Suprapubic skin (tissue), 4 donors: ENCODE measurements at regions not wholly inside any gene's neighbourhood (a gene's known extent, or its start where the extent isn't known, plus 50 kb on each side); places are given as distances from the start of the nearest gene placed in this dataset.

ENCODE experiments used
- CTCF ChIP-seq, 2 donors: fragments of 200-600 bp in 1 of 2; fragments of 450-650 bp in 1 of 2; sonication (generic) in 1 of 2; IDR thresholded peaks; one replicate each; pipeline ENCODE4 v1.5.1; 2016 to 2019; ENCODE audit warnings: antibody characterized with exemption in 2 of 2, mild to moderate bottlenecking in 1 of 2, moderate library complexity in 1 of 2
- POLR2A ChIP-seq, 2 donors: fragments of 450-650 bp; IDR thresholded peaks; one replicate each; pipeline ENCODE4 v1.6.1; 2017; ENCODE audit warnings: antibody characterized with exemption in 2 of 2, mild to moderate bottlenecking in 2 of 2, moderate library complexity in 2 of 2
- POLR2AphosphoS5 ChIP-seq, 3 donors: sonication (generic); formaldehyde crosslinking; IDR thresholded peaks; one replicate each; pipeline ENCODE4 v1.6.1; 2017; ENCODE audit warnings: antibody characterized with exemption in 3 of 3

DNA sequence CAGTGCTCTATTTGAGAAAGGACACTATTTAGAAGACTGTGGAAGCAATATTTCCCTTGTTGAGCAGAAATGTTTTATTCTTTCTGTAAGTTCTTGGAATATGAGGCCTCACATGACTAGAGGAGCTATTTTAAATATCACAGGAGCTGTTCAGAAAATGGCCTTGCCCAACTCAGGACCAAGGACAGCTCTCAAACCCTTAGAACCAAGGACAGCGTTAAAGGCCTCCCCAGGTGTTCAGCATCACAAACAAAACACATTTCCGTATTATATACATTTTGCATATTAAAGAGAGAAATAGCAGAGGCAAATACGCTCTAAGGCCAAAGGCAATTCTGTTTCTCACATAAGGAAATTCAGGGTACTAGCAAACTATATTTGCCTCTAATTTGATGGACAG lies 631.4 kb downstream of the CDH26 start:
- TF ChIP-seq CTCF (IDR thresholded peaks at IDR 0.05), result no peak
- no peak for TF ChIP-seq POLR2A (IDR thresholded peaks at IDR 0.05)
- no peak for TF ChIP-seq POLR2AphosphoS5 (IDR thresholded peaks at IDR 0.05)
